Fibroblast of mammary gland (primary cell): ENCODE measurements at regions not wholly inside any gene's neighbourhood (a gene's known extent, or its start where the extent isn't known, plus 50 kb on each side); places are given as distances from the start of the nearest gene placed in this dataset.

Experiments
- DNase-seq: peaks from one replicate; pipeline ENCODE4 v3.0.0-alpha.2; 2010; ENCODE audit warnings: low read depth
- H3K4me3 ChIP-seq: 2 replicates; pipeline ENCODE4 v1.5.1; 2011; ENCODE audit warnings: low read depth, mild to moderate bottlenecking, low read length, moderate library complexity; ENCODE audit not compliant: control insufficient read depth
- CTCF ChIP-seq: conservative IDR thresholded peaks from 2 replicates; pipeline ENCODE4 v1.5.1; 2011; ENCODE audit warnings: low read depth, low read length, inconsistent platforms; ENCODE audit not compliant: control insufficient read depth, insufficient read depth

- H3K4me3 ChIP-seq = no peak overlapping the region
- DNase-seq = no peak
- no peak for TF ChIP-seq CTCF
Observed at GRCh38 chr16:82350560-82350959, 180.5 kb upstream of the MPHOSPH6 start.

GRCh38 chr16:82345318-82345717 lies 175.3 kb upstream of the MPHOSPH6 start:
- no peak overlapping the region for H3K4me3 ChIP-seq
- no peak for DNase-seq
- TF ChIP-seq CTCF = no peak

GRCh38 chr16:82344157-82344556 lies 174.1 kb upstream of the MPHOSPH6 start:
- TF ChIP-seq CTCF = no peak
- DNase-seq = no peak
- no peak overlapping the region for H3K4me3 ChIP-seq

GRCh38 chr16:82341146-82341669 lies 171.2 kb upstream of the MPHOSPH6 start:
- no peak for TF ChIP-seq CTCF
- no peak for DNase-seq
- H3K4me3 ChIP-seq = no peak overlapping the region

GRCh38 chr16:82340531-82340930 lies 170.5 kb upstream of the MPHOSPH6 start:
- no peak overlapping the region for H3K4me3 ChIP-seq
- TF ChIP-seq CTCF = no peak
- no peak for DNase-seq

- DNase-seq = no peak
- no peak for TF ChIP-seq CTCF
- H3K4me3 ChIP-seq = no peak overlapping the region
Observed at GRCh38 chr16:82337355-82337754, 167.3 kb upstream of the MPHOSPH6 start.
